Neuronal stem cell (in vitro differentiated cells): ENCODE measurements at regions not wholly inside any gene's neighbourhood (a gene's known extent, or its start where the extent isn't known, plus 50 kb on each side); places are given as distances from the start of the nearest gene placed in this dataset.

ENCODE experiments used
- DNase-seq: peaks from one replicate; pipeline ENCODE4 v3.0.0-alpha.2; 2013; ENCODE audit warnings: low spot score
- H2AFZ ChIP-seq: one replicate; pipeline ENCODE4 v1.6.1; 2013; ENCODE audit warnings: mild to moderate bottlenecking, low read length, inconsistent platforms
- H2AK5ac ChIP-seq: 2 replicates; pipeline ENCODE4 v1.6.1; 2013; ENCODE audit warnings: low read depth, mild to moderate bottlenecking, inconsistent platforms, low read length, moderate library complexity, mixed read lengths
- H2BK120ac ChIP-seq: 2 replicates; pipeline ENCODE4 v1.6.1; 2013; ENCODE audit warnings: low read depth, mild to moderate bottlenecking, inconsistent platforms, low read length, moderate library complexity, mixed read lengths
- H2BK12ac ChIP-seq: one replicate; pipeline ENCODE4 v1.6.1; 2013; ENCODE audit warnings: low read length, inconsistent platforms
- H2BK15ac ChIP-seq: 2 replicates; pipeline ENCODE4 v1.6.1; 2013; ENCODE audit warnings: mild to moderate bottlenecking, low read length, inconsistent platforms, mixed read lengths
- H2BK5ac ChIP-seq: one replicate; pipeline ENCODE4 v1.6.1; 2013; ENCODE audit warnings: inconsistent platforms, mild to moderate bottlenecking, low read length, moderate library complexity
- H3K14ac ChIP-seq: one replicate; pipeline ENCODE4 v1.6.1; 2013; ENCODE audit warnings: low read length, inconsistent platforms
- H3K18ac ChIP-seq: 2 replicates; pipeline ENCODE4 v1.6.1; 2013; ENCODE audit warnings: low read length, inconsistent platforms
- H3K23ac ChIP-seq: 2 replicates; pipeline ENCODE4 v1.6.1; 2013; ENCODE audit warnings: low read depth, mild to moderate bottlenecking, mixed read lengths, low read length, inconsistent platforms; ENCODE audit not compliant: poor library complexity
- H3K27ac ChIP-seq: replicated peaks from 3 replicates; pipeline ENCODE4 v1.5.1; 2013; ENCODE audit warnings: low read length, inconsistent platforms
- H3K27me3 ChIP-seq, 3 experiments: 2 replicates each; pipeline ENCODE4 v1.6.1; 2013; ENCODE audit warnings: low read length in 3 of 3, mild to moderate bottlenecking in 2 of 3, inconsistent platforms in 1 of 3, low read depth in 1 of 3, mixed read lengths in 1 of 3, moderate library complexity in 1 of 3; ENCODE audit not compliant: control insufficient read depth in 3 of 3, insufficient read depth in 3 of 3
- H3K36me3 ChIP-seq, 2 donors: replicated peaks in 1 of 2; 2 replicates each; pipeline ENCODE4 v1.6.1; 2013; ENCODE audit warnings: low read length in 2 of 2; ENCODE audit not compliant: control insufficient read depth in 2 of 2, insufficient read depth in 2 of 2
- H3K4ac ChIP-seq: 2 replicates; pipeline ENCODE4 v1.6.1; 2013; ENCODE audit warnings: inconsistent platforms, mild to moderate bottlenecking, low read length, moderate library complexity
- H3K4me1 ChIP-seq, 2 donors: 1 replicate in 1 of 2; 2 replicates in 1 of 2; pipeline ENCODE4 v1.6.1; 2013; ENCODE audit warnings: low read length in 2 of 2, low read depth in 1 of 2; ENCODE audit not compliant: control insufficient read depth in 2 of 2, insufficient read depth in 1 of 2
- H3K4me2 ChIP-seq: one replicate; pipeline ENCODE4 v1.6.1; 2013; ENCODE audit warnings: mild to moderate bottlenecking, low read length, inconsistent platforms; ENCODE audit not compliant: insufficient read depth, poor library complexity, severe bottlenecking
- H3K4me3 ChIP-seq, 2 donors: 2 replicates each; pipeline ENCODE4 v1.5.1; 2013; ENCODE audit warnings: low read length in 2 of 2, mild to moderate bottlenecking in 2 of 2, inconsistent platforms in 1 of 2, moderate library complexity in 1 of 2
- H3K79me1 ChIP-seq: one replicate; pipeline ENCODE4 v1.6.1; 2013; ENCODE audit warnings: low read depth, mild to moderate bottlenecking, inconsistent platforms, low read length, moderate library complexity
- H3K9ac ChIP-seq: one replicate; pipeline ENCODE4 v1.6.1; 2013; ENCODE audit warnings: mild to moderate bottlenecking, low read depth, low read length, inconsistent platforms; ENCODE audit not compliant: poor library complexity
- H3K9me3 ChIP-seq, 2 donors: replicated peaks in 1 of 2; 2 replicates each; pipeline versions ENCODE3 to v1.6.1; 2013; ENCODE audit warnings: low read length in 2 of 2, mild to moderate bottlenecking in 2 of 2, inconsistent platforms in 1 of 2, low read depth in 1 of 2, mixed read lengths in 1 of 2, moderate library complexity in 1 of 2; ENCODE audit not compliant: control insufficient read depth in 2 of 2, insufficient read depth in 1 of 2
- H4K8ac ChIP-seq: one replicate; pipeline ENCODE4 v1.6.1; 2013; ENCODE audit warnings: low read depth, mild to moderate bottlenecking, inconsistent platforms, low read length, moderate library complexity
- H4K91ac ChIP-seq: one replicate; pipeline ENCODE4 v1.6.1; 2013; ENCODE audit warnings: low read length, low read depth, mild to moderate bottlenecking, inconsistent platforms; ENCODE audit not compliant: poor library complexity
- WGBS, 2 donors: extraction: QIAGEN DNeasy Blood & Tissue Kit; methylation state at CpG; one replicate each; pipeline ENCODE4 v1.1.7; 2013; ENCODE audit warnings: missing lambda C conversion rate in 2 of 2, mixed read lengths in 1 of 2; ENCODE audit not compliant: insufficient read length in 2 of 2, insufficient replicate concordance in 1 of 2; ENCODE audit errors: extremely low coverage in 2 of 2; 5-methylcytosine and 5-hydroxymethylcytosine counted together

DNA sequence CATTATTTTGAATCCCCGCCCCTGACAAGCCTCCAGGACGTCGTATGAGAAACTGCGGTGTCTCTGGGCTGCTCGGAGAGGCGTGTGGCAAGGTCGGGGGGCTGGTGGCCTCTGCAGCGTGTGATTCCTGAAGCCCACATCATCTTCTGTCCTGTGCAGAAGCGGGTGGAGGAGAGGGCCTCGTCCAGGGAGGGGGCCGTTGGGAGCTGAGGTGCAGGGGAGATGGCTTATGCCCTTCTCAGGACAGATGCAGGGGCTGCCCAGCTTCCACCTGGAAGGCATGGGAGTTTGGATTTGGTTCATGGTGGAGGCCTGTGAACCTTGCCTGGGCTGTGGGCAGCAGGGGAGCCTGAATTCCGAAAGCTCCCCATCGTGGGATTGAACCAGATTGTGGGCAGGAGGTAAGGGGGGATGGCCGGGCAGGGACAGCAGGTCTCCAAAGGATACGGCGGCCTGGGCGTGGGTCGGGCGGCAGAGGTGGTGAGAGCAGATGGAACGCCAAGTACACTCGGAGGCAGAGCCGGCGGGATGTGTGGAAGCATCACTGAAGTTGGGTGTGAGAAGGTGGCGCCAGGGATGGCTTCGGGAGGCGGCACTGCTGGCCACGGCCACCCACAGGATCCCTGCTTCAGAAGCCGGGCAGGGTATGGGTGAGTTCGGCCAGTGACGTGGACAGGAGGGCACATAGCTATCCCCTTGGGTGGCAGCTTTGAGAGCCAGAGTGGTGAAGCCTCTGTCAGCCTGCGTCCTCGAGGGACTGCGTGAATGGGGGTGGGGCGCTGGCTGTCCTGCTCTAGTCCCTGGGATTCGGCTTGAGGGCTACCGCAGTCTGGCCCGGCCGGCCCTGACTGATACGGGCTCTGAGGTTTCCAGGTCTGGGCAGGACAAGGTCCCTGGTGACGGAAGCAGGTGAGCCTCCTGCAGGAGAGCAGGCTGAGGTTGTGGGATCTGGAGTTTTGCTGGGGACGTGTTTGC is 76.3 kb upstream of the ADRA2C start:
- Histone ChIP-seq H2BK120ac (no peak overlapping the region), H3K4me3 (no peak overlapping the region), H3K18ac (peak overlapping the region; percentile 79), H3K23ac (peak overlapping the region; percentile 26), H4K91ac (no peak overlapping the region), H2AK5ac (peak overlapping the region; percentile 39), H3K79me1 (no peaks in the 10 kb centered on the region), H3K4me1 (no peaks in the 10 kb centered on the region), H2AFZ (no peak overlapping the region), H3K4ac (peak overlapping the region; percentile 39), H3K36me3 (no peaks in the 10 kb centered on the region), H3K27ac (no peak overlapping the region), H3K27me3 (peaks cover 0 to 15% (median 0%) of the 10 kb centered on the region in 3 experiments), H2BK15ac (peak overlapping the region; percentile 10), H3K4me2 (no peak overlapping the region), H3K9me3 (no peaks in the 10 kb centered on the region), H3K14ac (no peak overlapping the region), H2BK5ac (no peak overlapping the region), H4K8ac (no peak overlapping the region), H2BK12ac (no peak overlapping the region), H3K9ac (no peak overlapping the region)
- no CpG with 5 or more reads among the region's 41 CpGs for WGBS, 2 donors
- no peak for DNase-seq

DNA sequence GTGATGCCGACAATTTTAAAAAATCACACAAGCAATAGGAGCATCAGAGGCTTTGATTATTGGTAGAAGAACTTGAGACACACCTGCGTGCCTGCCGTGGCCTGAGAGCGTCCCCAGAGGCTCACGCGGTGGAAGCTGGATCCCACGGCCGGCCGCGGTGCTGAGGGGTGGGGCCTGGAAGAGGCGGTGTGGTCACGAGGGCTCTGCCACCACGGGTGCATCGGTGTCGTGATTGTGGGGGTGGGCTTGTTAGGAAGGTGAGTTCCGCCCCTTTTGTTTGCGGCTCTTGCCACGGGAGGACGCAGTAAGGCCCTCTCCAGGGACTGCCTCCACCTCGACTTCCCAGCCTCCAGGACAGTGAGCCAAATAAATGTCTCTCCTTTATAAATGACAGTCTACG is 77.2 kb upstream of the ADRA2C start:
- Histone ChIP-seq H3K14ac (no peak overlapping the region), H2BK5ac (no peak overlapping the region), H2AFZ (no peak overlapping the region), H3K23ac (no peak overlapping the region), H2BK120ac (no peak overlapping the region), H2BK12ac (no peak overlapping the region), H3K4ac (no peak overlapping the region), H3K9ac (no peak overlapping the region), H3K4me2 (no peak overlapping the region), H2BK15ac (no peak overlapping the region), H3K79me1 (no peaks in the 10 kb centered on the region), H3K9me3 (no peaks in the 10 kb centered on the region), H3K4me3 (no peak overlapping the region), H3K36me3 (no peaks in the 10 kb centered on the region), H2AK5ac (peak overlapping the region; percentile 67), H4K91ac (peak overlapping the region; percentile 66), H3K18ac (no peak overlapping the region), H3K27ac (no peak overlapping the region), H4K8ac (peak overlapping the region; percentile 83), H3K4me1 (no peaks in the 10 kb centered on the region), H3K27me3 (peaks cover 0 to 15% (median 0%) of the 10 kb centered on the region in 3 experiments)
- DNase-seq = no peak
- WGBS, 2 donors = no CpG with 5 or more reads among the region's 21 CpGs

- H2BK5ac ChIP-seq = no peak overlapping the region
- no CpG with 5 or more reads among the region's 24 CpGs for WGBS, 2 donors
- H3K23ac ChIP-seq = peak overlapping the region; percentile 12
- peak overlapping the region; percentile 51 for H3K18ac ChIP-seq
- H3K9me3 ChIP-seq = no peaks in the 10 kb centered on the region
- H3K9ac ChIP-seq = no peak overlapping the region
- H2AFZ ChIP-seq = no peak overlapping the region
- peak overlapping the region; percentile 48 for H2AK5ac ChIP-seq
- no peak overlapping the region for H3K4ac ChIP-seq
- no peak overlapping the region for H2BK15ac ChIP-seq
- H3K79me1 ChIP-seq = no peaks in the 10 kb centered on the region
- H3K36me3 ChIP-seq = no peaks in the 10 kb centered on the region
- no peak overlapping the region for H3K4me2 ChIP-seq
- DNase-seq = no peak
- H2BK120ac ChIP-seq = no peak overlapping the region
- H4K91ac ChIP-seq = no peak overlapping the region
- no peak overlapping the region for H2BK12ac ChIP-seq
- H4K8ac ChIP-seq = no peak overlapping the region
- peaks cover 0 to 15% (median 0%) of the 10 kb centered on the region in 3 experiments for H3K27me3 ChIP-seq
- no peaks in the 10 kb centered on the region for H3K4me1 ChIP-seq
- H3K14ac ChIP-seq = no peak overlapping the region
- H3K27ac ChIP-seq = no peak overlapping the region
- H3K4me3 ChIP-seq = no peak overlapping the region
These were observed 77.9 kb upstream of the ADRA2C start for GRCh38 chr4:3688018-3688998.
